Activated T-cell treated with anti-CD3 and anti-CD28 coated beads for 1 hour (primary cell): ENCODE measurements at regions not wholly inside any gene's neighbourhood (a gene's known extent, or its start where the extent isn't known, plus 50 kb on each side); places are given as distances from the start of the nearest gene placed in this dataset.
A peak's percentile ranks its signal among the peaks of the same experiment; 100 is the strongest.

Experiments
- DNase-seq: peaks from one replicate; pipeline ENCODE4 v3.0.0-alpha.2; 2020; ENCODE audit warnings: low read depth

- DNase-seq = no peak
Observed at GRCh38 chr17:77872714-77873499, 85.6 kb upstream of the TNRC6C start.

- DNase-seq = no peak
Observed at GRCh38 chr17:77873500-77874302, 84.8 kb upstream of the TNRC6C start.

GRCh38 chr17:77874303-77875050, 84.0 kb upstream of the TNRC6C start:
- DNase-seq = no peak

- DNase-seq = no peak
Observed at GRCh38 chr17:77875051-77875780, 83.3 kb upstream of the TNRC6C start.

- DNase-seq = no peak
Observed at GRCh38 chr17:77875881-77876509, 82.5 kb upstream of the TNRC6C start.

- DNase-seq = no peak
Observed at GRCh38 chr17:77877036-77877435, 81.5 kb upstream of the TNRC6C start.

- no peak for DNase-seq
Observed at GRCh38 chr17:77877646-77878355, 80.7 kb upstream of the TNRC6C start.

GRCh38 chr17:77879226-77879895, 79.1 kb upstream of the TNRC6C start:
- DNase-seq = no peak

GRCh38 chr17:77879896-77880280, 78.6 kb upstream of the TNRC6C start:
- no peak for DNase-seq

GRCh38 chr17:77880711-77881450, 77.6 kb upstream of the TNRC6C start:
- DNase-seq = no peak

- peak; percentile 52 for DNase-seq
Observed at GRCh38 chr17:77881545-77881944, 77.0 kb upstream of the TNRC6C start.

GRCh38 chr17:77882040-77882439, 76.5 kb upstream of the TNRC6C start:
- no peak for DNase-seq

GRCh38 chr17:77882481-77883212, 75.9 kb upstream of the TNRC6C start:
- DNase-seq = peak; percentile 55

GRCh38 chr17:77883213-77883650, 75.3 kb upstream of the TNRC6C start:
- DNase-seq = no peak

- no peak for DNase-seq
Observed at GRCh38 chr17:77884019-77884418, 74.5 kb upstream of the TNRC6C start.

- no peak for DNase-seq
Observed at GRCh38 chr17:77884967-77885641, 73.4 kb upstream of the TNRC6C start.

GRCh38 chr17:77885678-77886386, 72.7 kb upstream of the TNRC6C start:
- DNase-seq = no peak

- no peak for DNase-seq
Observed at GRCh38 chr17:77886387-77886728, 72.1 kb upstream of the TNRC6C start.
